GM20000 (cell line): ENCODE measurements at regions not wholly inside any gene's neighbourhood (a gene's known extent, or its start where the extent isn't known, plus 50 kb on each side); places are given as distances from the start of the nearest gene placed in this dataset.
"Not testable (repeated sequence)": the region's sequence is repeated elsewhere in the genome, so short reads cannot be mapped to it uniquely, and the experiment has no call there.

Experiments
- DNase-seq: peaks from one replicate; pipeline ENCODE4 v3.0.0; 2012; ENCODE audit warnings: low spot score
- TF ChIP-seq, protein P1 (sequence below): IDR thresholded peaks from 2 replicates; pipeline ENCODE4 v1.5.1; 2012; ENCODE audit warnings: mild to moderate bottlenecking, control low read depth; ENCODE audit errors: extremely low read depth, missing control alignments

DNA sequence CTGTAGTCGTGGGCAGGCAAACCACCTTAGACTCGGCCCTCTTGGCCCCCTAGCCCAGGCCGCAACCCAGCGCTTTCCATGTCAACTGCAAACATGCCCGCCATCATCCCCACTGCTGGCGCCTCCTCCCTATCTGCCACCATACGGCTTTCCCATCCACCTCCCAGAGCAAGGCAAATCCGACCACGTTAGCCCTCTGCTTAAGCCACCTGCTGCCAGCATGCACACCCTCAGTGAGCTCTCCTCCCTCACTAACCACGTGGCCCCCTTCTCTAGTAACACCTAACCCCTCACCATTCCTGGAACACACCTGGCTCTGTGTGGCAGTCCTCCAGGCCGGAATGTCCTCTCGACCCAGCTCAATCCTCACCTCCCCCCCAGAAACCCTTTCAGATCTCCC lies 534.8 kb downstream of the TP53TG3F start:
- DNase-seq: not testable (repeated sequence)

DNA sequence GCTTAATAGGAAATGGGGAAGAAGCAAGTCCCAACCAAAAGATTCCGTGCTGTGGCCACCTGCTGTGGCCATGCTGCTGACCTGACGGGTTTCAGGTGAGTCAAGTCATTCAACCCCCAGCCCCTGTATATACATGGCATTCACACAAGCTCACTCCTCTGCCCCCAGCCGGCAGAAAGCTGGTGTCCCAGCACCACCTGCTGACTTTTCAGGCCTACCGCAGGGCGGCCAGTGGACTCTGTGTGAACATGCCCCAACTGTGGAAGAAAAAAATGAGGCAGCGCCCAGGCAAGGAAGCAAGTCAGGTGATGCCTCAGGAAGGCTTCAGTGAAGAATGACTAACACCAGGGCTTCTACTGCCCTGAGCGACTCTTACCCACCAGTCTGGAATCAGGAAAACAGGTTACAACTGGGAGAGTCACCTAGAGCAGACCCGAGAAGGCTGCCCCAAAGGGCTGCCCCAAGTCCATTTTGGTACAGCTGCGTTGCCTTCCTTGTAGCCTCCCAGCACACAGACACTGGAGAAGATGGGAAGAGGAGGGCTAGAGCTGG lies 536.5 kb downstream of the TP53TG3F start:
- DNase-seq: peak; percentile 3

DNA sequence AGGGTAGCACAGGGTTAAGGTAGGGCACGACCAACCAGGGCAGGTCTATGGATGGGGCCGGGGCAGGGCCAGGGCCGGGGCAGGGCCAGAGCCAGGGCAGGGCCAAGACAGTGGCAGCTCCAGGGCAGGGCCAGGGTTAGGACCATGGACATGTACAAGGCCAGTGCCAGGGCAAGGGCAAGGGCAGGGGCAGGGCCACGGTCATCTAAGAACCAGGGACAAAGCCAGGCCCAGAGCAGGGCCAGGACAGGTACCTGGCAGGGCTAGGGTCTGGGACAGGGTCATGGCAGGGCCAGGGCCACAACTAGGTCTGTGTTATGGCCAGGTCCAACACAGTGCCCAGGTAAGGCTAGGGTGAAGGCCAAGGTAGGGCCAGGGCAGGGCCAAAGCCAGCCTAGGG lies 541.8 kb downstream of the TP53TG3F start:
- DNase-seq: not testable (repeated sequence)

- DNase-seq: not testable (repeated sequence)
Observed at GRCh38 chr16:34001961-34002360, 542.5 kb downstream of the TP53TG3F start.

GRCh38 chr16:34014841-34015820 lies 555.7 kb downstream of the TP53TG3F start:
- peak; percentile 1 for DNase-seq

GRCh38 chr16:34018277-34018676 lies 558.9 kb downstream of the TP53TG3F start:
- DNase-seq: not testable (repeated sequence)

GRCh38 chr16:34050787-34051320 lies 591.4 kb downstream of the TP53TG3F start:
- TF ChIP-seq, protein P1, sequence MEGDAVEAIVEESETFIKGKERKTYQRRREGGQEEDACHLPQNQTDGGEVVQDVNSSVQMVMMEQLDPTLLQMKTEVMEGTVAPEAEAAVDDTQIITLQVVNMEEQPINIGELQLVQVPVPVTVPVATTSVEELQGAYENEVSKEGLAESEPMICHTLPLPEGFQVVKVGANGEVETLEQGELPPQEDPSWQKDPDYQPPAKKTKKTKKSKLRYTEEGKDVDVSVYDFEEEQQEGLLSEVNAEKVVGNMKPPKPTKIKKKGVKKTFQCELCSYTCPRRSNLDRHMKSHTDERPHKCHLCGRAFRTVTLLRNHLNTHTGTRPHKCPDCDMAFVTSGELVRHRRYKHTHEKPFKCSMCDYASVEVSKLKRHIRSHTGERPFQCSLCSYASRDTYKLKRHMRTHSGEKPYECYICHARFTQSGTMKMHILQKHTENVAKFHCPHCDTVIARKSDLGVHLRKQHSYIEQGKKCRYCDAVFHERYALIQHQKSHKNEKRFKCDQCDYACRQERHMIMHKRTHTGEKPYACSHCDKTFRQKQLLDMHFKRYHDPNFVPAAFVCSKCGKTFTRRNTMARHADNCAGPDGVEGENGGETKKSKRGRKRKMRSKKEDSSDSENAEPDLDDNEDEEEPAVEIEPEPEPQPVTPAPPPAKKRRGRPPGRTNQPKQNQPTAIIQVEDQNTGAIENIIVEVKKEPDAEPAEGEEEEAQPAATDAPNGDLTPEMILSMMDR: no peak

GRCh38 chr16:34054137-34054536 lies 594.7 kb downstream of the TP53TG3F start:
- no peak for DNase-seq
- TF ChIP-seq, protein P1: no peak

More at GRCh38 chr16:34050787-34051320, 591.4 kb downstream of the TP53TG3F start:
- no peak for DNase-seq

DNA sequence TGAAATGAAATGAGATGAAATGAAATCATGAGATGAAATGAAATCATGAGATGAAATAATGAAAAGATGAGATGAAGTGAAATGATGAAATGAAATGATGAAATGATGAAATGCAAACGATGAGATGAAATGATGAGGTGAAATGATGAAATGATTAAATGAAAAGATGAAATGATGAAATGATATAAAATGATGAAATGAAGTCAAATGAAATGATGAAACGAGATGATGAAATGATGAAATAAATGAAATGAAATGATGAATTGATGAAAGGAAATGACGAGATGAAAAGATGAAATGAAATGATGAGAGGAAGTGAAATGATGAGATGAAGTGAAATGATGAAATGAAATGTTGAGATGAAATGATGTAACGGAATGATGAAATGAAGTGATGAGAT lies 595.6 kb downstream of the TP53TG3F start:
- no peak for DNase-seq

GRCh38 chr16:34062620-34063253 lies 603.3 kb downstream of the TP53TG3F start:
- DNase-seq: not testable (repeated sequence)

More for the DNA sequence above, 595.6 kb downstream of the TP53TG3F start:
- TF ChIP-seq, protein P1: no peak

- DNase-seq: not testable (repeated sequence)
Observed at GRCh38 chr16:34063498-34064157, 604.2 kb downstream of the TP53TG3F start.

GRCh38 chr16:34064602-34065001 lies 605.2 kb downstream of the TP53TG3F start:
- not testable (repeated sequence) for DNase-seq

GRCh38 chr16:34069731-34070130 lies 610.3 kb downstream of the TP53TG3F start:
- not testable (repeated sequence) for DNase-seq
